Bronchial epithelial cell (primary cell): ENCODE measurements at regions not wholly inside any gene's neighbourhood (a gene's known extent, or its start where the extent isn't known, plus 50 kb on each side); places are given as distances from the start of the nearest gene placed in this dataset.

ENCODE experiments used
- DNase-seq: peaks from one replicate; pipeline ENCODE4 v3.0.0-alpha.2; 2010; ENCODE audit warnings: low read depth
- FAIRE-seq: peaks from 2 replicates; lab custom pipeline; 2011; peaks lifted over from hg19 to GRCh38; lab: Jason Lieb, UNC
- H3K27me3 ChIP-seq: 2 replicates; pipeline ENCODE4 v1.5.1; 2011; ENCODE audit warnings: low read length; ENCODE audit not compliant: control insufficient read depth, insufficient read depth
- H3K36me3 ChIP-seq: 2 replicates; pipeline ENCODE4 v1.5.1; 2011; ENCODE audit warnings: low read length; ENCODE audit not compliant: control insufficient read depth, insufficient read depth
- H3K4me3 ChIP-seq: 2 replicates; pipeline ENCODE4 v1.5.1; 2011; ENCODE audit warnings: mild to moderate bottlenecking, low read depth, low read length, control low read depth
- CTCF ChIP-seq: IDR thresholded peaks from 2 replicates; pipeline ENCODE4 v1.5.1; 2011; ENCODE audit warnings: mild to moderate bottlenecking, moderate library complexity, low read length, control low read depth, inconsistent platforms; ENCODE audit not compliant: insufficient read depth, severe bottlenecking

DNA sequence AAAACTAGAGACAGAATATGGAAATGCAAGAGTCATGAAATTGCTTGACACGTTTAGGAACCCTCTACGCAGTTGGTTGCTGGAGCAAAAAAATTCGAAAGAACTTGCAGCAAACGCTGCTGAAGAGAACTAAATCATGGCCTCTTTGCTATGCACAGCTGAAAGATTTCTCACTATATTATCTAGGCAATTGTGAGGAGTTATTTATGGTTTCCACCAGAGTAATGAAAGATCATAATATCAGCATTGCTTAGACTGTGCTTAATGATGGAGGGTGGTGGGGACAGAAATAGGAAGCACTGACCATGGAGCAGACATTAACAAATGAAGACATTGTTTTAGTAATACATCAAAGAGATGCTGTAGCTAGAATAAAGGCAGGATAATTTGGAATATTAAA lies 593.4 kb upstream of the ZNF717 start:
- FAIRE-seq (no peak), DNase-seq (no peak)
- H3K27me3 ChIP-seq: no peaks in the 10 kb centered on the region
- H3K4me3 ChIP-seq: no peak overlapping the region
- no peak for TF ChIP-seq CTCF
- no peaks in the 10 kb centered on the region for H3K36me3 ChIP-seq

DNA sequence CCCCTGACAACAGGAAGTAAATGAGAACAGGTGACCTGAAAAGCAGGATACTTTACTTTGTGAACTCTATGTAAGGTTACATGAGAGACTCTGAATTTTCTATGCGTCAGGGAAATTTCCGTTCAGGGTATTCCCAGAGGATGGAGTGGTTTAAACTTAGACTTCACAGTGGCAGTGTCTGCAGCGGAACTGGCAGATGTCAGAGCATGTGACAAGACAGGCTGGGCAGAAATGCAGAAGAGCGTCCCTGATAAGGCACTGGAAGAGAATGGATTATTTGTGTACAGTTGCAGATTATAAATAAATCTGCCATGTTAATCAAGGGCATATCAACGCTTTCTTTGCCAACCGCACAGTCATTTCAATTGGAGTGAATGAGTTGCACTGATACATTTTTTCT lies 598.4 kb upstream of the ZNF717 start:
- FAIRE-seq (no peak), DNase-seq (no peak)
- TF ChIP-seq CTCF: no peak
- Histone ChIP-seq H3K4me3 (no peak overlapping the region), H3K27me3 (no peaks in the 10 kb centered on the region), H3K36me3 (no peaks in the 10 kb centered on the region)

DNA sequence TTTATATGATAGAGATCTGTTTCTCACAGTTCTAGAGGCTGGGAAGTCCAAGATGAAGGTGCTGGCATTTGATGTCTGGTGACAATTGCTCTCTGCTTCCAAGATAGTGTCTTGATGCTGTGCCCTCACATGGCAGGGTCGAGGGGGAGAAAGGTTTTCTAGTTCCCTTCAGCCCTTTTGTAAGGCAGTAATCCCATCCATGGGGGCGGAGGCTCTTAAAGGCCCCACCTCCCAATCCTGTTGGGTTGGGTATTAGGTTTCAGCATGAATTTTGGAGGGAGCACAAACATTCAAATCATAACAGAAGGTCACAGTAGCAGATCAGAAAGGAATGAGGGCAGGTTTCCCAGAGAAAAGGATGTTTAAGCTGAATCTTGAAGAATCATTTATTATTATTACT lies 601.7 kb upstream of the ZNF717 start:
- DNase-seq (no peak), FAIRE-seq (no peak)
- Histone ChIP-seq H3K27me3 (no peaks in the 10 kb centered on the region), H3K4me3 (no peak overlapping the region), H3K36me3 (no peaks in the 10 kb centered on the region)
- no peak for TF ChIP-seq CTCF

DNA sequence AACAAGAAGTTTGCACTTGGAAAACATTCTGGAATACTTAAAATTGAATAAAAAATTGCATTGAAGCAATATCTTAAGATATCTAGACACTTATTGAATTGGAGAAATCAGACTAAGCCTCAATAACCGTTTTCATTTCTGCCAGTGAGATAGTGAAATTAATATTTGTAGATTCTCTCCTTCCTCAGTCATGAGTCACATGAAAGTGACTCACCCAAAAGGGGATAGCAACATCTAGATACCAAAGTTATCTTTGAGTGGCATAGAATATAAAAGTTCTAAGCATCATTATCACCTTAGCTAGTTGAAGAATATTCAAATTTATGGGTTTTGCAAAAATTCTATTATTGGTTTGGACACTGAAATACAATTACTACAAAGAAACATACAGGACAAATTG lies 614.8 kb upstream of the ZNF717 start:
- DNase-seq: peak; percentile 11
- FAIRE-seq: no peak

DNA sequence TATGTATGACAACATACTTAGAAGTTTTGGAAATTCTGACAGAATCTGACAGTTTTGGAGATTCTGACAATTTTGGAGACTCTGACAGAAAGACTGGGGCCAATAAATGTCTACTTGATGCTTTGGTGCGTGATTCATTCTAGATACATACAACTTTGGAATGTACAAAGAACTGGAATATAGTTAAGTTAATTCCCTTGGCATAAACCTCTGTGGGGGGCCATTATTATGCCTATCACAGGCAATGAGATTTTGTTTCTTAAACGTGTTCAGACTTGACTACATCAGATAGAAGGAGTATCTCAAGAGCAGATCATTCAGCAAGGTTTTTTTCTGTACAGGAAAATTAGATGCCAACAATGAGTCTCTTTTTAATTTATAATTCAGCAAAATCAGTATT lies 617.6 kb upstream of the ZNF717 start:
- TF ChIP-seq CTCF: no peak

More for the DNA sequence above, 614.8 kb upstream of the ZNF717 start:
- Histone ChIP-seq H3K4me3 (no peak overlapping the region), H3K36me3 (no peaks in the 10 kb centered on the region), H3K27me3 (no peaks in the 10 kb centered on the region)
- no peak for TF ChIP-seq CTCF

DNA sequence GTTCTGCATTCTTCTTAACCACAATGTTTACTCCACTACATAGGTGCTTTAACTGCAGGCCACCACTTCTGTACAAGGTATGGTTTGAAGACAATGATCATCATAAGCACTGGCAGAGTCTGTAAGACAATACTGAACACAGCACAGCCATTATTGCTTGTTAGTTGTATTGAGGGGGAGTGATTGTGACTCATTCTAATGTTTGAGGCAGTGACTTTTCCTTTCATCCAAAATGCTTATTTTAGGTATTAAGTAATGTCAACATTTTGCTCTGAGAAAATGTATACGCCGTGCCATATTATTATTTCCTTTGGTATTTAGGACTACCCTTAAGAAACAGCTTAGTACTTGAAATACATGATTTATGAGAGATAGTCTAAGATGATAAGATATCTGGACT lies 618.2 kb upstream of the ZNF717 start:
- no peak for FAIRE-seq
- no peaks in the 10 kb centered on the region for H3K27me3 ChIP-seq
- H3K36me3 ChIP-seq: no peaks in the 10 kb centered on the region
- no peak overlapping the region for H3K4me3 ChIP-seq
- TF ChIP-seq CTCF: no peak
- no peak for DNase-seq

More for the DNA sequence above, 617.6 kb upstream of the ZNF717 start:
- Histone ChIP-seq H3K27me3 (no peaks in the 10 kb centered on the region), H3K4me3 (no peak overlapping the region), H3K36me3 (no peaks in the 10 kb centered on the region)
- FAIRE-seq (no peak), DNase-seq (no peak)
